ENCODE measurements at regions not wholly inside any gene's neighbourhood (a gene's known extent, or its start where the extent isn't known, plus 50 kb on each side); places are given as distances from the start of the nearest gene placed in this dataset.
A peak's percentile ranks its signal among the peaks of the same experiment; 100 is the strongest.

DNA sequence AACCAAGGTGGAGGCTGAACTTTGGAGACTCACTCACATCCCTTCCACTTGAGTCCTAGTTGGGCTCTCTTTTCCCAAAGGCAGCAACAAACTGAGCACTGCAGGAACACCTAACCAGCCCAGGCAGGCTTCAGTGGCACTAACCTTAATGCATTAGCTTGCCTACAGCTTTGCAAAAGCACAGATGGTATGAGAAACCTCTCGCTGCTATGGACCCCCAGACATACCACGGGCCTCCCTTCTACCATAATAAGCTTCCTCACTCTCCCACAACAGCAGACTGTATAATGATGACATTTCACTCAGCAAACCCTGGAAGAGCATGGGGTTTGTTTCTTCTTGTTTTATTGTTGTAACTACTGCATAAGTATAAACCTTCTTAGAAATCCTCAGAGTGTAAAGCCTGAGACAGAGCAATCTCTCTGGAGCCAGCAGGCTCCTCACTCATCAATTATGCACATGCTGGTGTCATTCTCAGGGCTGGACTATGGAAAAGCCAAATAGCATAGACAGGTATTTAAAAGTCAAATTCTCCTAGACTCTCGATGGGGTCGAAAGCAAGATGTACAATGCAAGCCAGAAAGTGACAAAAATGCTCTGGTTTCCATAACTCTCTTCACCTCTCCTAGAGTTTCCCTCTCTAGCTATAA is 167.6 kb downstream of the NXPE2 start:
- Histone ChIP-seq H3K9ac (ENCODE audit: low read length) (no peak overlapping the region), H2AFZ (ENCODE audit: low read depth, low read length) (no peak overlapping the region), H3K27me3 (ENCODE audit: insufficient read depth, low read length) (no peaks in the 10 kb centered on the region), H3K4me2 (ENCODE audit: low read length) (no peak overlapping the region), H3K36me3 (ENCODE audit: insufficient read depth, low read length) (no peaks in the 10 kb centered on the region), H3K27ac (ENCODE audit: low read depth, low read length) (no peak overlapping the region), H3K4me3 (ENCODE audit: insufficient read depth, low read depth, low read length) (no peak overlapping the region), H4K20me1 (ENCODE audit: insufficient read depth, low read length) (no peaks in the 10 kb centered on the region), H3K9me3 (ENCODE audit: insufficient read depth, low read depth, low read length) (no peaks in the 10 kb centered on the region), H3K4me1 (ENCODE audit: insufficient read depth, low read length) (no peaks in the 10 kb centered on the region), H3K79me2 (ENCODE audit: insufficient read depth, low read length) (no peaks in the 10 kb centered on the region)
- Mint-ChIP-seq H3K27me3 (ENCODE audit: low read depth, unreplicated experiment) (peaks cover 13% of the 10 kb centered on the region), H3K4me3 (ENCODE audit: unreplicated experiment) (no peak overlapping the region), H3K4me1 (ENCODE audit: low read depth, unreplicated experiment) (peaks cover 3% of the 10 kb centered on the region), H3K36me3 (ENCODE audit: low read depth, unreplicated experiment) (no peaks in the 10 kb centered on the region), H3K9me3 (ENCODE audit: unreplicated experiment) (no peaks in the 10 kb centered on the region), H3K27ac (ENCODE audit: unreplicated experiment) (no peak overlapping the region)
- TF ChIP-seq, protein P1, sequence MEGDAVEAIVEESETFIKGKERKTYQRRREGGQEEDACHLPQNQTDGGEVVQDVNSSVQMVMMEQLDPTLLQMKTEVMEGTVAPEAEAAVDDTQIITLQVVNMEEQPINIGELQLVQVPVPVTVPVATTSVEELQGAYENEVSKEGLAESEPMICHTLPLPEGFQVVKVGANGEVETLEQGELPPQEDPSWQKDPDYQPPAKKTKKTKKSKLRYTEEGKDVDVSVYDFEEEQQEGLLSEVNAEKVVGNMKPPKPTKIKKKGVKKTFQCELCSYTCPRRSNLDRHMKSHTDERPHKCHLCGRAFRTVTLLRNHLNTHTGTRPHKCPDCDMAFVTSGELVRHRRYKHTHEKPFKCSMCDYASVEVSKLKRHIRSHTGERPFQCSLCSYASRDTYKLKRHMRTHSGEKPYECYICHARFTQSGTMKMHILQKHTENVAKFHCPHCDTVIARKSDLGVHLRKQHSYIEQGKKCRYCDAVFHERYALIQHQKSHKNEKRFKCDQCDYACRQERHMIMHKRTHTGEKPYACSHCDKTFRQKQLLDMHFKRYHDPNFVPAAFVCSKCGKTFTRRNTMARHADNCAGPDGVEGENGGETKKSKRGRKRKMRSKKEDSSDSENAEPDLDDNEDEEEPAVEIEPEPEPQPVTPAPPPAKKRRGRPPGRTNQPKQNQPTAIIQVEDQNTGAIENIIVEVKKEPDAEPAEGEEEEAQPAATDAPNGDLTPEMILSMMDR (IDR thresholded peaks at IDR 0.05; ENCODE audit: insufficient read depth, low read depth, low read length) = no peak
- TF ChIP-seq EZH2 (IDR thresholded peaks at IDR 0.05; ENCODE audit: insufficient read depth, low read length) = no peak
- DNase-seq (ENCODE audit: low read depth) = no peak
- no peak for FAIRE-seq

DNA sequence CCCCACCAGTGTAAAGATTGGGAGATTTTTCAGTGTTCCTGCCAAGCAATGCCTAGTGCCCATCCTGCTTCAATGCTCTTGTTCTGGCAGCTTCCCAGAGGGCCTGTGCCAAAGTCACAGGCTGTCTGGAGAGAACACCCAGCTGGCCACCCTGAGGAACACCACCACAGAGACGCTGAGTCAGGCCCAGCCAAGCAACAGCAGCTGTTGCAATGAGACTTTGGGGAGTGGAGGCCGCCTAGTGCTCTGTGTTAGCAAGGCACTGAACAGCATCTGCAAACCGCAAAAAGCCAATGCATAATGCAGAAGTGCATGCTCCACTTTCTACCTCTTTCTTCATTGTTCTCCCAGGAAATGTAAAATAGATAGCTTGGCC is 168.1 kb downstream of the NXPE2 start:
- no peaks in the 10 kb centered on the region for H3K4me1 ChIP-seq (ENCODE audit: insufficient read depth, low read length)
- H3K27ac Mint-ChIP-seq (ENCODE audit: unreplicated experiment) = no peak overlapping the region
- no peak overlapping the region for H2AFZ ChIP-seq (ENCODE audit: low read depth, low read length)
- FAIRE-seq (no peak), DNase-seq (ENCODE audit: low read depth) (peak; percentile 22)
- no peak for TF ChIP-seq EZH2 (IDR thresholded peaks at IDR 0.05; ENCODE audit: insufficient read depth, low read length)
- TF ChIP-seq, protein P1 (IDR thresholded peaks at IDR 0.05; ENCODE audit: insufficient read depth, low read depth, low read length) = no peak
- no peaks in the 10 kb centered on the region for H4K20me1 ChIP-seq (ENCODE audit: insufficient read depth, low read length)
- no peaks in the 10 kb centered on the region for H3K27me3 ChIP-seq (ENCODE audit: insufficient read depth, low read length)
- no peaks in the 10 kb centered on the region for H3K9me3 Mint-ChIP-seq (ENCODE audit: unreplicated experiment)
- H3K4me3 Mint-ChIP-seq (ENCODE audit: unreplicated experiment) = no peak overlapping the region
- peaks cover 3% of the 10 kb centered on the region for H3K4me1 Mint-ChIP-seq (ENCODE audit: low read depth, unreplicated experiment)
- peaks cover 13% of the 10 kb centered on the region for H3K27me3 Mint-ChIP-seq (ENCODE audit: low read depth, unreplicated experiment)
- no peak overlapping the region for H3K4me2 ChIP-seq (ENCODE audit: low read length)
- H3K36me3 ChIP-seq (ENCODE audit: insufficient read depth, low read length) = no peaks in the 10 kb centered on the region
- no peaks in the 10 kb centered on the region for H3K9me3 ChIP-seq (ENCODE audit: insufficient read depth, low read depth, low read length)
- no peak overlapping the region for H3K4me3 ChIP-seq (ENCODE audit: insufficient read depth, low read depth, low read length)
- H3K36me3 Mint-ChIP-seq (ENCODE audit: low read depth, unreplicated experiment) = no peaks in the 10 kb centered on the region
- no peaks in the 10 kb centered on the region for H3K79me2 ChIP-seq (ENCODE audit: insufficient read depth, low read length)
- no peak overlapping the region for H3K27ac ChIP-seq (ENCODE audit: low read depth, low read length)
- H3K9ac ChIP-seq (ENCODE audit: low read length) = no peak overlapping the region

DNA sequence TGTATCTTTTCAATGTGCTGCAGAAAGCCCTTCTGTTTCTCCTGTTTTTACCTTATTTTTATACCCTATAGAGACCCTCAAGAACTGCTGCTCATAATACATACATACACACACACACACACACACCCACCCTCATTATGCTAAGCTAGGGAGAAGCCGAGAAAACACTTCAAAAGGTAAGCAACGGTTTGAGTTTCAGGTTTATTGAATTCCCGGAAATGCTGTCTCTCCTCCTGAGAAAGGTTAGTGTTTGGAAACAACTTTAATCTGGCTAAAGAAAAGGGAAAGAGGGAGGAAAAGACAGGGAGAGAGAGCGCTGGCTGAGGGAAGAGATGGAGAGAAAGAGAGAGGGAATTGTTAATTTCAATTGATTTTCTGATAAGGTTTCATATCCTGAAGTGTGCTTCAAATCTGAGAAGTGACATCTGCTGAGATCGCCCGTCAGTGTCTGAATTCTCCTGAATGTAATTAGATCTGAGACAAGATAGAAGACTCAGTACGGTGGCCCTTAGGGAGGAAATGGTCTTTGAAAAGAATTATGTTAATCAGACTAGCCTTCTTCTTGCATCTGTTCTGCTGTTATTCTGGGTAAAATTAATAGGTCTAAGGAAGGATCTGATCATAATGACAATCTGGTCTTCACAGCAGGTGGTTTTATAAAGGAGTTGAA is 169.1 kb downstream of the NXPE2 start:
- H3K27ac ChIP-seq (ENCODE audit: low read depth, low read length) = no peak overlapping the region

More for the DNA sequence above, 169.1 kb downstream of the NXPE2 start:
- no peak overlapping the region for H3K27ac Mint-ChIP-seq (ENCODE audit: unreplicated experiment)
- H3K9ac ChIP-seq (ENCODE audit: low read length) = no peak overlapping the region
- H3K4me3 ChIP-seq (ENCODE audit: insufficient read depth, low read depth, low read length) = no peak overlapping the region
- H3K27me3 Mint-ChIP-seq (ENCODE audit: low read depth, unreplicated experiment) = peaks cover 13% of the 10 kb centered on the region
- no peak for DNase-seq (ENCODE audit: low read depth)
- FAIRE-seq = no peak
- H3K79me2 ChIP-seq (ENCODE audit: insufficient read depth, low read length) = no peaks in the 10 kb centered on the region
- no peaks in the 10 kb centered on the region for H3K27me3 ChIP-seq (ENCODE audit: insufficient read depth, low read length)
- H3K9me3 ChIP-seq (ENCODE audit: insufficient read depth, low read depth, low read length) = no peaks in the 10 kb centered on the region
- peaks cover 3% of the 10 kb centered on the region for H3K4me1 Mint-ChIP-seq (ENCODE audit: low read depth, unreplicated experiment)
- no peak overlapping the region for H3K4me2 ChIP-seq (ENCODE audit: low read length)
- no peak overlapping the region for H2AFZ ChIP-seq (ENCODE audit: low read depth, low read length)
- H3K4me1 ChIP-seq (ENCODE audit: insufficient read depth, low read length) = no peaks in the 10 kb centered on the region
- H4K20me1 ChIP-seq (ENCODE audit: insufficient read depth, low read length) = no peaks in the 10 kb centered on the region
- H3K9me3 Mint-ChIP-seq (ENCODE audit: unreplicated experiment) = no peaks in the 10 kb centered on the region
- no peak overlapping the region for H3K4me3 Mint-ChIP-seq (ENCODE audit: unreplicated experiment)
- no peaks in the 10 kb centered on the region for H3K36me3 ChIP-seq (ENCODE audit: insufficient read depth, low read length)
- TF ChIP-seq, protein P1 (IDR thresholded peaks at IDR 0.05; ENCODE audit: insufficient read depth, low read depth, low read length) = no peak
- no peaks in the 10 kb centered on the region for H3K36me3 Mint-ChIP-seq (ENCODE audit: low read depth, unreplicated experiment)

Data from astrocyte (in vitro differentiated cells and primary cell).